Lower leg skin (tissue), 4 donors: ENCODE measurements at regions not wholly inside any gene's neighbourhood (a gene's known extent, or its start where the extent isn't known, plus 50 kb on each side); places are given as distances from the start of the nearest gene placed in this dataset.
"Not testable (repeated sequence)": the region's sequence is repeated elsewhere in the genome, so short reads cannot be mapped to it uniquely, and the experiment has no call there.

ENCODE experiments used
- DNase-seq, 2 donors: peaks; one replicate each; pipeline ENCODE4 v3.0.0-alpha.2; 2019; ENCODE audit warnings: low spot score in 2 of 2
- H3K4me3 ChIP-seq: fragments of 200-600 bp; sonication (generic); 2 replicates; pipeline ENCODE4 v1.5.1; 2017; ENCODE audit warnings: mild to moderate bottlenecking, low read depth; ENCODE audit not compliant: poor library complexity, severe bottlenecking
- CTCF ChIP-seq, 3 donors: fragments of 450-650 bp; IDR thresholded peaks; one replicate each; pipeline ENCODE4 v1.5.1; 2016; ENCODE audit warnings: antibody characterized with exemption in 3 of 3, mild to moderate bottlenecking in 3 of 3, moderate library complexity in 2 of 3
- POLR2A ChIP-seq, 2 donors: fragments of 450-650 bp; IDR thresholded peaks; one replicate each; pipeline ENCODE4 v1.6.1; 2016 to 2017; ENCODE audit warnings: antibody characterized with exemption in 2 of 2, mild to moderate bottlenecking in 1 of 2, moderate library complexity in 1 of 2
- WGBS, 2 donors: methylation state at CpG; one replicate each; pipeline ENCODE4 v1.1.5; 2018; 5-methylcytosine and 5-hydroxymethylcytosine counted together
- intact Hi-C: fragments of 100-400 bp; cut with DNase I; formaldehyde crosslinking; loops from one replicate; pipeline ENCODE4 v1.15.0; 2023; ENCODE audit warnings: low total_unique reads

- TF ChIP-seq POLR2A (IDR thresholded peaks at IDR 0.05) (no peak), CTCF (IDR thresholded peaks at IDR 0.05) (no peak)
- intact Hi-C loops: no loop called here
Measured at GRCh38 chr6:84854811-84855400, 90.5 kb upstream of the TBX18 start.

DNA sequence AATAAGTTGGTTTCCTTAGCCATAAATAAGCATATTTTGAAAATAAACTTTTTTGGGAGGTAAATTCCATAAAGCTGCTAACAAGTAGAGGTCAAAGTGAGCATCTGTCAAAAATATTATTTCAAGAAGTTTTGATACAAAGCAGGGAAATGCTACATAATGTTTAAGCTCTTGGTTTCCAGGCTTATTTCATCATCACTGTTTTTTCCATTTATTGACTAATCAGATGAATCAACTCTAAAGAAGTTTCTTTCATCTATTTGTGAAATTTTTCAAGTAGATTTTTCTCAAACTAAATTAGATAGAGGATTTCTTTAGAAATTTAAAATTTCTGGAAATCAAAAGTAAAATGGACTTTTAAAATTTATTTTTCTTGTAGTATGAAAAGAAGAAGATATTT lies 89.5 kb upstream of the TBX18 start:
- intact Hi-C loops: no loop called here

More at GRCh38 chr6:84854811-84855400, 90.5 kb upstream of the TBX18 start:
- no peak for DNase-seq
- WGBS, 2 donors: 68% methylated on average over 8 of the region's 8 CpGs
- no peak overlapping the region for H3K4me3 ChIP-seq

GRCh38 chr6:84848960-84849359 lies 84.6 kb upstream of the TBX18 start:
- 67 to 70% methylated on average over 1 of the region's 1 CpG for WGBS, 2 donors
- no peak overlapping the region for H3K4me3 ChIP-seq
- intact Hi-C loops: no loop called here
- DNase-seq: no peak
- no peak for TF ChIP-seq POLR2A (IDR thresholded peaks at IDR 0.05)
- TF ChIP-seq CTCF (IDR thresholded peaks at IDR 0.05): no peak

More for the DNA sequence above, 89.5 kb upstream of the TBX18 start:
- no peak for TF ChIP-seq CTCF (IDR thresholded peaks at IDR 0.05)
- TF ChIP-seq POLR2A (IDR thresholded peaks at IDR 0.05): no peak
- DNase-seq: no peak
- no peak overlapping the region for H3K4me3 ChIP-seq

- 77 to 82% methylated on average over 3 of the region's 3 CpGs for WGBS, 2 donors
- intact Hi-C loops: no loop called here
- H3K4me3 ChIP-seq: no peak overlapping the region
- no peak for DNase-seq
- TF ChIP-seq POLR2A (IDR thresholded peaks at IDR 0.05): no peak
- no peak for TF ChIP-seq CTCF (IDR thresholded peaks at IDR 0.05)
Measured at GRCh38 chr6:84847390-84848160, 83.2 kb upstream of the TBX18 start.

DNA sequence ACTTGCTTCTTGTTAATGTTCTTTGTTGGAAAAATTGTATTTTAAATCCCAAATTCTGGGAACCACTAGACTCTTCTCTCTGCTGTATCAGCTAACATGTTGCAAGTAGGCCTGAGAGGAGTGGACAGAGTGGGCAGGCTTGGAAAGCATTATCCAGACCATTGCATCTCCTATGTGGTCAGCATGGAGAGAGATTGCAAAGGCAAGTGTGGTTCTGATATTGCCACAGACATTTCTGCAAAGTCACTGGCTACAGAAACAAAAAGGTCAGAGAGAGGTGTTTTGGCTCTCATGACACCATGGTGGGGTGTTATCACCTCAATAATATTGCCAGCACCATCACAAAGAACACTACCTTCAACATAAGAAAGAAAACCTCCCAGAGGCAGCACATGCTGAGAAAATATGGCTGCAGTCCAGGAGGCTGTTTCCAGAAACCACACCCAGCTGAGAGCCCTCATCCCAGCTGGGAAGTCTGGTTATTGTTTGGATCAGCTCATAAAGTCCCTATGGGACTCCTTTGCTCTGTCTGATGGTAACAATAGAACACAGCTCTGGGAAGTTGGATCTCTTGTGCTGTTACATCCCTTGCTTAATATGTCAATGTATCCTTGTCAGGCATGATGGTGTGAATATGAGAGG lies 78.2 kb upstream of the TBX18 start:
- intact Hi-C loops: no loop called here
- peak in 1 of 2 donors; percentile 28 for DNase-seq
- no peak overlapping the region for H3K4me3 ChIP-seq
- TF ChIP-seq POLR2A (IDR thresholded peaks at IDR 0.05) (no peak), CTCF (IDR thresholded peaks at IDR 0.05) (no peak)

DNA sequence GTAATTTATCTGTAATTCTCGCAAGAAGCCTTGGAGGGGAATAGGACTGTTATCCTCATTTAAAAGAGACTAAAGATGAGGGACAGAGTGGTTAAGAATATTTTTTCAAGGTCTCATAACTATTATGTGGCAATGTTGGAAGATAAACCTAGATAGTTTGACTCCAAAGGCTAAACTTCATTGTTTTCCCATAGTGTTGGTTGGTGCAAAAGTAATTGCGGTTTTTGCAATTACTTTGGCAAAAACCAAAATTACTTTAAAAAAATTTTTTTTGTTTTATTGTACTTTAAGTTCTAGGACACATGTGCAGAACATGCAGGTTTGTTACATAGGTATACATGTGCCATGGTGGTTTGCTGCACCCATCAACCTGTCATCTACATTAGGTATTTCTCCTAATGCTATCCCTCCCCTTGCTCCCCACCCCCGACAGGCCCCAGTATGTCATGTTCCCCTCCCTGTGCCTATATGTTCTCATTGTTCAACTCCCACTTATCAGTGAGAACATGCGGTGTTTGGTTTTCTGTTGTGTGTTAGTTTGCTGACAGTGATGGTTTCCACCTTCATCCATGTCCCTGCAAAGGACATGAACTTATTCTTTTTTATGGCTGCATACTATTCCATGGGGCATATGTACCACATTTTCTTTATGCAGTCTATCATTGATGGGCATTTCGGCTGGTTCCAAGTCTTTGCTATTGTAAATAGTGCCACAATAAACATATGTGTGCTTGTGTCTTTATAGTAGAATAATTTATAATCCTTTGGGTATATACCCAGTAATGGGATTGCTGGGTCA lies 72.9 kb upstream of the TBX18 start:
- H3K4me3 ChIP-seq, DNase-seq, intact Hi-C loops: not testable (repeated sequence)
- 92 to 95% methylated on average over 5 of the region's 5 CpGs for WGBS, 2 donors
